Neural cell (in vitro differentiated cells): ENCODE measurements at regions not wholly inside any gene's neighbourhood (a gene's known extent, or its start where the extent isn't known, plus 50 kb on each side); places are given as distances from the start of the nearest gene placed in this dataset.
A peak's percentile ranks its signal among the peaks of the same experiment; 100 is the strongest.

Source experiments
- H2AFZ ChIP-seq: fragments of 200-600, 300-800 bp; sonication (generic), shearing (Covaris generic); 2 replicates; pipeline ENCODE4 v1.6.0; 2014; ENCODE audit warnings: low read depth, mild to moderate bottlenecking, antibody characterized with exemption, low read length, moderate library complexity
- H3F3A ChIP-seq: fragments of 200-600 bp; shearing (Covaris generic); 2 replicates; pipeline ENCODE4 v1.6.1; 2016; ENCODE audit warnings: mild to moderate bottlenecking, moderate library complexity, mixed read lengths, antibody characterized with exemption, low read length; ENCODE audit not compliant: insufficient read depth, poor library complexity, severe bottlenecking
- H3K27ac ChIP-seq: fragments of 200-600, 300-800 bp; sonication (generic), shearing (Covaris generic); 2 replicates; pipeline ENCODE4 v1.5.1; 2014; ENCODE audit warnings: mild to moderate bottlenecking, low read length, moderate library complexity
- H3K27me3 ChIP-seq: fragments of 300-800, 200-600 bp; sonication (generic), shearing (Covaris generic); 2 replicates; pipeline ENCODE4 v1.6.0; 2014; ENCODE audit warnings: mild to moderate bottlenecking, low read depth, low read length, moderate library complexity; ENCODE audit not compliant: insufficient read depth
- H3K36me3 ChIP-seq: fragments of 300-800, 200-600 bp; sonication (generic), shearing (Covaris generic); 2 replicates; pipeline ENCODE4 v1.5.1; 2014; ENCODE audit warnings: mild to moderate bottlenecking, antibody characterized with exemption, low read length, moderate library complexity; ENCODE audit not compliant: insufficient read depth
- H3K4me2 ChIP-seq: fragments of 300-800, 200-600 bp; sonication (generic), shearing (Covaris generic); 2 replicates; pipeline ENCODE4 v1.6.0; 2014; ENCODE audit warnings: mild to moderate bottlenecking, low read length
- H3K4me3 ChIP-seq: fragments of 300-800, 200-600 bp; sonication (generic), shearing (Covaris generic); 2 replicates; pipeline ENCODE4 v1.5.1; 2014; ENCODE audit warnings: mild to moderate bottlenecking, low read length, moderate library complexity
- H3K79me2 ChIP-seq: fragments of 200-600 bp; shearing (Covaris generic); replicated peaks from 2 replicates; pipeline ENCODE4 v1.6.0; 2014; ENCODE audit warnings: mild to moderate bottlenecking, low read length, moderate library complexity; ENCODE audit not compliant: insufficient read depth
- H3K9ac ChIP-seq: fragments of 300-800, 200-600 bp; sonication (generic), shearing (Covaris generic); 2 replicates; pipeline ENCODE4 v1.6.1; 2016; ENCODE audit warnings: mild to moderate bottlenecking, low read length, mixed read lengths
- H3K9me2 ChIP-seq: fragments of 200-600 bp; shearing (Covaris generic); 2 replicates; pipeline ENCODE4 v1.6.1; 2016; ENCODE audit warnings: mild to moderate bottlenecking, low read length, mixed read lengths; ENCODE audit not compliant: insufficient read depth
- H3K9me3 ChIP-seq: fragments of 200-600, 300-800 bp; sonication (generic), shearing (Covaris generic); 2 replicates; pipeline ENCODE4 v1.6.1; 2016; ENCODE audit warnings: mild to moderate bottlenecking, mixed run types, low read length, moderate library complexity, mixed read lengths
- H4K20me1 ChIP-seq: fragments of 200-600 bp; shearing (Covaris generic); 2 replicates; pipeline ENCODE4 v1.6.1; 2016; ENCODE audit warnings: mild to moderate bottlenecking, mixed run types; ENCODE audit not compliant: insufficient read depth
- CTCF ChIP-seq: fragments of 450-650 bp; IDR thresholded peaks from 2 replicates; pipeline ENCODE4 v1.5.1; 2014; ENCODE audit warnings: antibody characterized with exemption, mild to moderate bottlenecking, moderate library complexity; ENCODE audit not compliant: poor library complexity, severe bottlenecking
- EP300 ChIP-seq: fragments of 450-650 bp; conservative IDR thresholded peaks from 2 replicates; pipeline ENCODE4 v1.6.1; 2014; ENCODE audit warnings: antibody characterized with exemption, mild to moderate bottlenecking, moderate library complexity; ENCODE audit not compliant: poor library complexity, severe bottlenecking
- EZH2 ChIP-seq: fragments of 200-600, 300-800 bp; shearing (Covaris generic), sonication (generic); IDR thresholded peaks from 2 replicates; pipeline ENCODE4 v1.6.1; 2014; ENCODE audit warnings: antibody characterized with exemption, low read length, borderline replicate concordance, mild to moderate bottlenecking; ENCODE audit not compliant: insufficient read depth, poor library complexity, severe bottlenecking
- MXI1 ChIP-seq: fragments of 450-650 bp; conservative IDR thresholded peaks from 2 replicates; pipeline ENCODE4 v1.6.1; 2014; ENCODE audit warnings: antibody characterized with exemption, mild to moderate bottlenecking; ENCODE audit not compliant: poor library complexity, severe bottlenecking
- POLR2AphosphoS5 ChIP-seq: IDR thresholded peaks from 2 replicates; pipeline ENCODE4 v1.6.1; 2012
- RAD21 ChIP-seq: fragments of 450-650 bp; conservative IDR thresholded peaks from 2 replicates; pipeline ENCODE4 v1.6.1; 2014; ENCODE audit warnings: antibody characterized with exemption, mild to moderate bottlenecking, moderate library complexity
- REST ChIP-seq: IDR thresholded peaks from 2 replicates; pipeline ENCODE4 v1.6.1; 2012; ENCODE audit warnings: borderline replicate concordance
- SMC3 ChIP-seq: fragments of 450-650 bp; conservative IDR thresholded peaks from 2 replicates; pipeline ENCODE4 v1.6.1; 2014; ENCODE audit warnings: antibody characterized with exemption, mild to moderate bottlenecking, moderate library complexity; ENCODE audit not compliant: poor library complexity
- TAF1 ChIP-seq: IDR thresholded peaks from 2 replicates; pipeline ENCODE4 v1.6.1; 2012; ENCODE audit warnings: low read depth

GRCh38 chr13:63305641-63306133 lies 1890.0 kb upstream of the PCDH20 start:
- no peak overlapping the region for H3K4me2 ChIP-seq
- TF ChIP-seq MXI1 (no peak), POLR2AphosphoS5 (no peak), CTCF (no peak), EP300 (no peak), TAF1 (no peak), REST (no peak), SMC3 (no peak), EZH2 (no peak), RAD21 (no peak)
- H2AFZ ChIP-seq, result no peak overlapping the region
- no peaks in the 10 kb centered on the region for H3K36me3 ChIP-seq
- H3K27me3 ChIP-seq, result no peaks in the 10 kb centered on the region
- no peaks in the 10 kb centered on the region for H3F3A ChIP-seq
- no peaks in the 10 kb centered on the region for H3K9me3 ChIP-seq
- no peak overlapping the region for H3K27ac ChIP-seq
- H3K9me2 ChIP-seq, result no peaks in the 10 kb centered on the region
- no peaks in the 10 kb centered on the region for H3K79me2 ChIP-seq
- no peaks in the 10 kb centered on the region for H4K20me1 ChIP-seq
- H3K9ac ChIP-seq, result no peak overlapping the region
- no peak overlapping the region for H3K4me3 ChIP-seq

GRCh38 chr13:63304497-63304896 lies 1888.8 kb upstream of the PCDH20 start:
- Histone ChIP-seq H4K20me1 (no peaks in the 10 kb centered on the region), H3K27me3 (no peaks in the 10 kb centered on the region), H3K9ac (no peak overlapping the region), H3K27ac (no peak overlapping the region), H3F3A (no peaks in the 10 kb centered on the region), H3K79me2 (no peaks in the 10 kb centered on the region), H3K9me2 (no peaks in the 10 kb centered on the region), H2AFZ (no peak overlapping the region), H3K36me3 (no peaks in the 10 kb centered on the region), H3K4me2 (no peak overlapping the region), H3K4me3 (no peak overlapping the region), H3K9me3 (no peaks in the 10 kb centered on the region)
- no peak for TF ChIP-seq CTCF
- TF ChIP-seq POLR2AphosphoS5, result peak; percentile 62
- TF ChIP-seq MXI1, result no peak
- no peak for TF ChIP-seq RAD21
- no peak for TF ChIP-seq SMC3
- TF ChIP-seq REST, result no peak
- TF ChIP-seq EP300, result peak; percentile 74
- no peak for TF ChIP-seq TAF1
- no peak for TF ChIP-seq EZH2
